ENCODE measurements at regions not wholly inside any gene's neighbourhood (a gene's known extent, or its start where the extent isn't known, plus 50 kb on each side); places are given as distances from the start of the nearest gene placed in this dataset.
"Not testable (repeated sequence)": the region's sequence is repeated elsewhere in the genome, so short reads cannot be mapped to it uniquely, and the experiment has no call there.

DNA sequence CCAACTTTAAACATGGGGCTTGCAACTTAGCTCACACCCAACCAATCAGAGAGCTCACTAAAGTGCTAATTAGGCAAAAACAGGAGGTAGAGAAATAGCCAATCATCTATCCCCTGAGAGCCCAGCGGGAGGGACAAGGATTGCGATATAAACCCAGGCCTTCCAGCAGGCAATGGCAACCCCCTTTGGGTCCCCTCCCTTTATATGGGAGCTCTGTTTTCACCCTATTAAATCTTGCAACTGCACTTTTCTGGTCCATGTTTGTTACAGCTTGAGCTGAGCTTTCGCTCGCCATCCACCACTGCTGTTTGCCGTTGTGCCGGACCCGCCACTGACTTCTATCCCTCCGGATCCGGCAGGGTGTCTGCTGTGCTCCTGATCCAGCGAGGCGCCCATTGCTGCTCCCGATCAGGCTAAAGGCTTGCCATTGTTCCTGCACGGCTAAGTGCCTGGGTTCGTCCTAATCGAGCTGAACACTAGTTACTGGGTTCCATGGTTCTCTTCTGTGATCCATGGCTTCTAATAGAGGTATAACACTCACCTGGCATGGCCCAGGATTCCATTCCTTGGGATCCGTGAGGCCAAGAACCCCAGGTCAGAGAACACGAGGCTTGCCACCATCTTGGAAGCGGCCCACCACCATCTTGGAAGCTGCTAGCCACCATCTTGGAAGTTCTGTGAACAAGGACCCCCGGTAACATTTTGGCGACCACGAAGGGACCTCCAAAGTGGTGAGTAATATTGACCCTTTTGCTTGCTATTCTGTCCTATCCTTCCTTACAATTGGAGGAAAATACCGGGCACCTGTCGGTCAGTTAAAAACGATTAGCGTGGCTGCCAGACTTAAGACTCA lies 161.3 kb upstream of the GCFC2 start:
- H3K27me3 ChIP-seq (ENCODE audit: insufficient read depth, poor library complexity, severe bottlenecking); ATAC-seq (ENCODE audit: low read depth); H3K9me3 ChIP-seq (ENCODE audit: severe bottlenecking); DNase-seq (ENCODE audit: low spot score); H3K4me3 ChIP-seq (ENCODE audit: severe bottlenecking); H3K27ac ChIP-seq (ENCODE audit: poor library complexity, severe bottlenecking); H3K36me3 ChIP-seq (ENCODE audit: low read depth); H3K4me1 ChIP-seq (ENCODE audit: insufficient read depth, poor library complexity, severe bottlenecking): not testable (repeated sequence)

DNA sequence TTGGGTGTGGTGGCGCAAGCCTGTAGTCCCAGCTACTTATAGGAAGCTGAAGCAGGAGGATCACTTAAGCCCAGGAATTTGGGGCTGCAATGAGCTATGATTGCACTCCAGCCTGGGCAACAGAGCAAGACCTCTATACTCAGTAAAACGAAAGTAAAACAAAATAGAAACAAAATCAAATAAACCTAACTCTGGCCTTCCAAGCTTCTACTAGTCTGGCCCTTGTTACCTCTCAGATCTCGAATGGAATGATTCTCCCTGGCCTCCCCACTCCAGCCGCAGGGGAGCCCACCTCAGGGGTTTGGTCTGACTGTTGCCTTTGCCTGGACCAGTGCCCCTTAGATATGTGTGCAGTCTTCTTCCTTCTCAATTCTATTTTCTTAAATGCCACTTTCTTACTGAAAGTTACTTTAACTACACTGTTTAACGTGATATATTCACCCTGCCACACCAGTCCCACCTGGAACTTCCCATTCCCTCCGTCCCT lies 160.0 kb upstream of the GCFC2 start:
- no peak overlapping the region for H3K4me3 ChIP-seq (ENCODE audit: severe bottlenecking)
- H3K27ac ChIP-seq (ENCODE audit: poor library complexity, severe bottlenecking) = no peak overlapping the region
- no peaks in the 10 kb centered on the region for H3K36me3 ChIP-seq (ENCODE audit: low read depth)
- H3K4me1 ChIP-seq (ENCODE audit: insufficient read depth, poor library complexity, severe bottlenecking) = no peaks in the 10 kb centered on the region
- DNase-seq (ENCODE audit: low spot score) (no peak), ATAC-seq (ENCODE audit: low read depth) (no peak)
- H3K9me3 ChIP-seq (ENCODE audit: severe bottlenecking) = no peaks in the 10 kb centered on the region
- TF ChIP-seq CTCF (IDR thresholded peaks at IDR 0.05; ENCODE audit: poor library complexity, severe bottlenecking) = no peak
- peaks cover 14% of the 10 kb centered on the region for H3K27me3 ChIP-seq (ENCODE audit: insufficient read depth, poor library complexity, severe bottlenecking)

DNA sequence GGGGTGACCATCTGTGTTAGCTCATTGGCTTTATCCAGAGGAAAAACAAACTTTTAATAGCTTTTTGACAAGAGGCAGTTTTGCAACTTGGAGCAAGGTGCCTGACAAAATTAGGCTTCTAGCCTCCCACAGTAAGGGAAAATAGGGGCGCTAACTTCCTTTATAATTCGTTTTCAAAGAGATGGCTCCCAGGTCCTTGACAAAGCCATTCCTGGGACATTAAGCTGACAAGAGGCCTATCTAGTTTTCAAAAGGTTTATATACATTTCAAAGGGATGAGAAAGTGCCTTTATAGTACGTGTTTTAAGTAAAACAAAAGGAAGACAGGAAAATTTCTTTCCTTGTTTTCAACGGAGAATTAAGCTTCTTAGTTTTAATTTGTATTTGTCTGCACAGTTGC lies 159.4 kb upstream of the GCFC2 start:
- H3K27me3 ChIP-seq (ENCODE audit: insufficient read depth, poor library complexity, severe bottlenecking) = peaks cover 17% of the 10 kb centered on the region
- no peaks in the 10 kb centered on the region for H3K9me3 ChIP-seq (ENCODE audit: severe bottlenecking)
- no peaks in the 10 kb centered on the region for H3K36me3 ChIP-seq (ENCODE audit: low read depth)
- H3K4me3 ChIP-seq (ENCODE audit: severe bottlenecking) = no peak overlapping the region
- TF ChIP-seq CTCF (IDR thresholded peaks at IDR 0.05; ENCODE audit: poor library complexity, severe bottlenecking) = no peak
- H3K27ac ChIP-seq (ENCODE audit: poor library complexity, severe bottlenecking) = no peak overlapping the region
- H3K4me1 ChIP-seq (ENCODE audit: insufficient read depth, poor library complexity, severe bottlenecking) = no peaks in the 10 kb centered on the region
- DNase-seq (ENCODE audit: low spot score) (no peak), ATAC-seq (ENCODE audit: low read depth) (no peak)

DNA sequence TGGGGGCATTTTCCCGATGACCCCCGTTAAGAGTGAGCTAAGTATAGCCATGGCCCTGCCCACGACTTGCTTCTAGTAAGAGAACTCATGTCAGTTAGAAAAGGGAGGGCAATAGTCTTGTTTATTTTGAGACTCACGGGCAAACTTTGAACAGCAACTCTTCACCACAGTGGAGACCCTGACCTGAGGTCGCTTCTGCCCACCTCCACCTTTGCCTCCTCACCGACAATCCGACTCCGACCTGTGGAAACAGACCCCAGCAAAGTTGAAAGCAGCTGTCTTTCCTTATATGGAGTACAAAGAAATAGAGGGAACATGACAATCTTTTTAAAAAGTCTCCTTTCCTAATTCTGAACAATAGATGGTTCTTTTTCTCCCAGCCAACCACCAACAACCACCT lies 155.0 kb upstream of the GCFC2 start:
- ATAC-seq (ENCODE audit: low read depth) = no peak
- H3K4me1 ChIP-seq (ENCODE audit: insufficient read depth, poor library complexity, severe bottlenecking) = no peaks in the 10 kb centered on the region
- DNase-seq (ENCODE audit: low spot score) = no peak
- no peak overlapping the region for H3K4me3 ChIP-seq (ENCODE audit: severe bottlenecking)
- no peak overlapping the region for H3K27ac ChIP-seq (ENCODE audit: poor library complexity, severe bottlenecking)
- TF ChIP-seq CTCF (IDR thresholded peaks at IDR 0.05; ENCODE audit: poor library complexity, severe bottlenecking) = no peak
- H3K27me3 ChIP-seq (ENCODE audit: insufficient read depth, poor library complexity, severe bottlenecking) = peaks cover 26% of the 10 kb centered on the region
- no peaks in the 10 kb centered on the region for H3K9me3 ChIP-seq (ENCODE audit: severe bottlenecking)
- H3K36me3 ChIP-seq (ENCODE audit: low read depth) = no peaks in the 10 kb centered on the region

DNA sequence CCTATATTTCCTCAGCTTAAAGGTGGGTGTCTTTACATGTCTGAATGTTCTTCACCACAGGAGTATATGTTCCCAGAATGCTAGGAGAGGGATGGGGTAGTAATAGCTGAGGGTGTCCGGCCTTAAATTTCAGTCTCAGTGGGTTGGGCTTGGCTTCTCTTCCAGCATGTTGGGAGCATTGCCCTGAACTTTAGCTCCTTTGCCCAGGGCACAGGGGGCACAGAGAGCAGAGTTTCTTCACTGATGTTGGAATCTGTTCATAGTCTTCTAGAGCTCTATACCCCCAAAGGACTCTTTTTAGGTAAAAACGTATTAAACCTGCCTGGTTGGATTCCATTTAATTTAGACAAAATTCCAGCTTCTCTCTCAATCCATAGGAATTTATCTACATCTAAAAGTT lies 154.4 kb upstream of the GCFC2 start:
- Histone ChIP-seq H3K9me3 (ENCODE audit: severe bottlenecking) (no peaks in the 10 kb centered on the region), H3K36me3 (ENCODE audit: low read depth) (no peaks in the 10 kb centered on the region), H3K4me1 (ENCODE audit: insufficient read depth, poor library complexity, severe bottlenecking) (no peaks in the 10 kb centered on the region), H3K27me3 (ENCODE audit: insufficient read depth, poor library complexity, severe bottlenecking) (peaks cover 20% of the 10 kb centered on the region), H3K27ac (ENCODE audit: poor library complexity, severe bottlenecking) (no peak overlapping the region), H3K4me3 (ENCODE audit: severe bottlenecking) (no peak overlapping the region)
- no peak for TF ChIP-seq CTCF (IDR thresholded peaks at IDR 0.05; ENCODE audit: poor library complexity, severe bottlenecking)
- ATAC-seq (ENCODE audit: low read depth) = no peak
- no peak for DNase-seq (ENCODE audit: low spot score)
